ENCODE measurements at regions not wholly inside any gene's neighbourhood (a gene's known extent, or its start where the extent isn't known, plus 50 kb on each side); places are given as distances from the start of the nearest gene placed in this dataset.

- TF ChIP-seq CUX1 (CRISPR knock-in tag; IDR thresholded peaks at IDR 0.05) (no peak), FOXK2 (conservative IDR thresholded peaks at IDR 0.05 in 1 of 2, IDR thresholded peaks at IDR 0.05 in 1 of 2; ENCODE audit: low read depth in 2 of 2) (no peak), ARID4B (CRISPR knock-in tag; IDR thresholded peaks at IDR 0.05) (no peak), ZNF316 (IDR thresholded peaks at IDR 0.05) (no peak), HDAC2 (IDR thresholded peaks at IDR 0.05) (no peak), MYBL2 (IDR thresholded peaks at IDR 0.05; ENCODE audit: low read depth) (no peak), MYBL2 (CRISPR knock-in tag; IDR thresholded peaks at IDR 0.05; ENCODE audit: borderline replicate concordance) (no peak), ERF (CRISPR knock-in tag; IDR thresholded peaks at IDR 0.05) (no peak), KLF13 (tag; IDR thresholded peaks at IDR 0.05; ENCODE audit: borderline replicate concordance, low read depth) (no peak), GABPA (tag; conservative IDR thresholded peaks at IDR 0.05; ENCODE audit: low read depth) (no peak), HNRNPUL1 (IDR thresholded peaks at IDR 0.05; ENCODE audit: low read length) (no peak), SPI1 (IDR thresholded peaks at IDR 0.05; ENCODE audit: borderline replicate concordance, low read depth, low read length) (no peak), GATAD2A (IDR thresholded peaks at IDR 0.05) (no peak), ADNP (tag; IDR thresholded peaks at IDR 0.05) (no peak), ATF2 (CRISPR knock-in tag; IDR thresholded peaks at IDR 0.05) (no peak), FUS (optimal IDR thresholded peaks at IDR 0.05; ENCODE audit: low read depth, low read length) (no peak)
These were observed 228.5 kb downstream of the ABCC12 start (continued) for GRCh38 chr16:47927330-47927729.
